ENCODE measurements at regions not wholly inside any gene's neighbourhood (a gene's known extent, or its start where the extent isn't known, plus 50 kb on each side); places are given as distances from the start of the nearest gene placed in this dataset.

- DNase-seq (ENCODE audit: low spot score): no peak
Measured at GRCh38 chr11:97289823-97290222, 900.0 kb downstream of the JRKL start.

- DNase-seq (ENCODE audit: low spot score): no peak
Measured at GRCh38 chr11:97290464-97291041, 900.7 kb downstream of the JRKL start.

- no peak for DNase-seq (ENCODE audit: low spot score)
Measured at GRCh38 chr11:97296301-97296700, 906.5 kb downstream of the JRKL start.

- DNase-seq (ENCODE audit: low spot score): no peak
Measured at GRCh38 chr11:97309291-97309690, 919.5 kb downstream of the JRKL start.

- DNase-seq (ENCODE audit: low spot score): no peak
Measured at GRCh38 chr11:97325693-97326092, 935.9 kb downstream of the JRKL start.

GRCh38 chr11:97332271-97332670 lies 942.5 kb downstream of the JRKL start:
- no peak for DNase-seq (ENCODE audit: low spot score)

- DNase-seq (ENCODE audit: low spot score): no peak
Measured at GRCh38 chr11:97336064-97336463, 946.3 kb downstream of the JRKL start.

GRCh38 chr11:97345032-97345431 lies 955.2 kb downstream of the JRKL start:
- no peak for DNase-seq (ENCODE audit: low spot score)

- DNase-seq (ENCODE audit: low spot score): no peak
Measured at GRCh38 chr11:97349201-97349600, 959.4 kb downstream of the JRKL start.

GRCh38 chr11:97351939-97352338 lies 962.1 kb downstream of the JRKL start:
- DNase-seq (ENCODE audit: low spot score): no peak

GRCh38 chr11:97354026-97354425 lies 964.2 kb downstream of the JRKL start:
- DNase-seq (ENCODE audit: low spot score): no peak

- DNase-seq (ENCODE audit: low spot score): no peak
Measured at GRCh38 chr11:97354576-97354975, 964.8 kb downstream of the JRKL start.

- DNase-seq (ENCODE audit: low spot score): no peak
Measured at GRCh38 chr11:97355230-97355629, 965.4 kb downstream of the JRKL start.

GRCh38 chr11:97356144-97356543 lies 966.3 kb downstream of the JRKL start:
- no peak for DNase-seq (ENCODE audit: low spot score)

GRCh38 chr11:97359016-97359415 lies 969.2 kb downstream of the JRKL start:
- no peak for DNase-seq (ENCODE audit: low spot score)

GRCh38 chr11:97361812-97362378 lies 972.1 kb downstream of the JRKL start:
- DNase-seq (ENCODE audit: low spot score): no peak

GRCh38 chr11:97363331-97363730 lies 973.5 kb downstream of the JRKL start:
- DNase-seq (ENCODE audit: low spot score): no peak

- DNase-seq (ENCODE audit: low spot score): no peak
Measured at GRCh38 chr11:97364047-97364446, 974.2 kb downstream of the JRKL start.

- DNase-seq (ENCODE audit: low spot score): no peak
Measured at GRCh38 chr11:97367406-97368083, 977.7 kb downstream of the JRKL start.

- DNase-seq (ENCODE audit: low spot score): no peak
Measured at GRCh38 chr11:97389270-97389669, 999.5 kb downstream of the JRKL start.

- DNase-seq (ENCODE audit: low spot score): no peak
Measured at GRCh38 chr11:97398246-97398645, 1008.4 kb downstream of the JRKL start.

- DNase-seq (ENCODE audit: low spot score): no peak
Measured at GRCh38 chr11:97409141-97409540, 1019.3 kb downstream of the JRKL start.

GRCh38 chr11:97414801-97415200 lies 1025.0 kb downstream of the JRKL start:
- no peak for DNase-seq (ENCODE audit: low spot score)

GRCh38 chr11:97419729-97420128 lies 1029.9 kb downstream of the JRKL start:
- no peak for DNase-seq (ENCODE audit: low spot score)
